Transverse colon (tissue), 4 donors: ENCODE measurements at regions not wholly inside any gene's neighbourhood (a gene's known extent, or its start where the extent isn't known, plus 50 kb on each side); places are given as distances from the start of the nearest gene placed in this dataset.

ENCODE experiments used
- DNase-seq: peaks from one replicate; pipeline ENCODE4 v3.0.0-alpha.2; 2019
- H3K27ac ChIP-seq, 4 donors: fragments of 200-600 bp; sonication (generic); 2 replicates each; pipeline ENCODE4 v1.5.1; 2016 to 2018; ENCODE audit warnings: inconsistent platforms in 4 of 4
- H3K27me3 ChIP-seq: fragments of 200-600 bp; sonication (generic); 2 replicates; pipeline ENCODE4 v1.5.1; 2017; ENCODE audit warnings: inconsistent platforms
- H3K36me3 ChIP-seq, 4 donors: fragments of 200-600 bp; sonication (generic); 2 replicates each; pipeline ENCODE4 v1.5.1; 2017 to 2019; ENCODE audit warnings: inconsistent platforms in 4 of 4
- H3K4me1 ChIP-seq, 4 donors: fragments of 200-600 bp; sonication (generic); 2 replicates each; pipeline ENCODE4 v1.5.1; 2017 to 2020; ENCODE audit warnings: inconsistent platforms in 4 of 4
- H3K4me3 ChIP-seq, 4 donors: fragments of 200-600 bp; sonication (generic); 1 replicate in 1 of 4; 2 replicates in 3 of 4; pipeline versions ENCODE4 v1.5.1 to v1.6.1; 2017 to 2019; ENCODE audit warnings: inconsistent platforms in 4 of 4
- H3K9me3 ChIP-seq, 2 donors: fragments of 200-600 bp; sonication (generic); 2 replicates each; pipeline ENCODE4 v1.5.1; 2017 to 2019; ENCODE audit warnings: inconsistent platforms in 2 of 2
- EP300 ChIP-seq: sonication (generic); formaldehyde crosslinking; IDR thresholded peaks from one replicate; pipeline ENCODE4 v1.6.1; 2017; ENCODE audit warnings: antibody characterized with exemption, low read depth
- POLR2A ChIP-seq: fragments of 450-650 bp; IDR thresholded peaks from one replicate; pipeline ENCODE4 v1.6.1; 2016; ENCODE audit warnings: antibody characterized with exemption, mild to moderate bottlenecking, moderate library complexity
- POLR2AphosphoS5 ChIP-seq, 3 donors: sonication (generic); formaldehyde crosslinking; IDR thresholded peaks; one replicate each; pipeline ENCODE4 v1.6.1; 2016; ENCODE audit warnings: antibody characterized with exemption in 3 of 3
- WGBS, 2 donors: methylation state at CpG; one replicate each; pipeline ENCODE4 v1.1.5; 2018; ENCODE audit warnings: low coverage in 1 of 2; 5-methylcytosine and 5-hydroxymethylcytosine counted together
- in situ Hi-C, 4 donors: fragments of 200-750 bp; cut with MboI; loops; one replicate each; pipeline versions ENCODE4 v1.15.0 to v1.15.1; 2017; ENCODE audit warnings: low sequenced_read_pairs in 3 of 4, low pct_ligation_motif_present in 1 of 4, low pct_unique_long_range_greater_than_20kb in 1 of 4
- intact Hi-C: fragments of 100-400 bp; cut with DNase I; formaldehyde crosslinking; loops from one replicate; pipeline ENCODE4 v1.15.1; 2023; ENCODE audit warnings: low total_unique reads
- TF ChIP-seq, protein P1 (sequence below), 5 experiments: fragments of 200-600 bp in 3 of 5; fragments of 450-650 bp in 2 of 5; sonication (generic) in 3 of 5; IDR thresholded peaks; 1 replicate in 2 of 5; 2 replicates in 3 of 5; pipeline ENCODE4 v1.5.1; 2016 to 2017; ENCODE audit warnings: antibody characterized with exemption in 5 of 5, inconsistent platforms in 3 of 5, mild to moderate bottlenecking in 2 of 5, moderate library complexity in 1 of 5

DNA sequence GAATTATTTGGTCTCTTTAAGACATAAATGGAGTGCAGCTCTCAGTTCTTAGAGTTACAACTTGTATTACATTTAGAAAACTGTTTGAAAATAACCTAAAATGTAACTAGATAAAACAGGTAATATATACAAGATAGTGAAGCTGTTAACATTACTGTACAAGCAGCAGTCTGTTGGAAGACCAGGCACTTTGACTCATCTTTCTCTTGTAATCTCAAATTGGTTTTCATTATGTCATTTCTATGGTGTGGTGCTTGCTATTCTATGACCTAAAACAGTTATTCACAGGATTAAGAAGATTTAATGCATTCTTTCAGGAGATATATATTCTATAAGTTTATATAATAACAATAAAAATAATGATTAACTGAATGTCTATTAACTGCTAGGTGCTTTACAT lies 282.5 kb upstream of the PITX2 start:
- no peak for DNase-seq
- TF ChIP-seq, protein P1, sequence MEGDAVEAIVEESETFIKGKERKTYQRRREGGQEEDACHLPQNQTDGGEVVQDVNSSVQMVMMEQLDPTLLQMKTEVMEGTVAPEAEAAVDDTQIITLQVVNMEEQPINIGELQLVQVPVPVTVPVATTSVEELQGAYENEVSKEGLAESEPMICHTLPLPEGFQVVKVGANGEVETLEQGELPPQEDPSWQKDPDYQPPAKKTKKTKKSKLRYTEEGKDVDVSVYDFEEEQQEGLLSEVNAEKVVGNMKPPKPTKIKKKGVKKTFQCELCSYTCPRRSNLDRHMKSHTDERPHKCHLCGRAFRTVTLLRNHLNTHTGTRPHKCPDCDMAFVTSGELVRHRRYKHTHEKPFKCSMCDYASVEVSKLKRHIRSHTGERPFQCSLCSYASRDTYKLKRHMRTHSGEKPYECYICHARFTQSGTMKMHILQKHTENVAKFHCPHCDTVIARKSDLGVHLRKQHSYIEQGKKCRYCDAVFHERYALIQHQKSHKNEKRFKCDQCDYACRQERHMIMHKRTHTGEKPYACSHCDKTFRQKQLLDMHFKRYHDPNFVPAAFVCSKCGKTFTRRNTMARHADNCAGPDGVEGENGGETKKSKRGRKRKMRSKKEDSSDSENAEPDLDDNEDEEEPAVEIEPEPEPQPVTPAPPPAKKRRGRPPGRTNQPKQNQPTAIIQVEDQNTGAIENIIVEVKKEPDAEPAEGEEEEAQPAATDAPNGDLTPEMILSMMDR (IDR thresholded peaks at IDR 0.05): no peak
- TF ChIP-seq POLR2A (no peak), EP300 (no peak), POLR2AphosphoS5 (IDR thresholded peaks at IDR 0.05) (no peak)
- Histone ChIP-seq H3K9me3 (no peaks in the 10 kb centered on the region), H3K27ac (no peak overlapping the region), H3K4me1 (peaks cover 0 to 15% (median 0%) of the 10 kb centered on the region in 4 donors), H3K27me3 (no peaks in the 10 kb centered on the region), H3K4me3 (no peak overlapping the region), H3K36me3 (no peaks in the 10 kb centered on the region)
- in situ Hi-C loops: no loop called here
- intact Hi-C loops: no loop called here

DNA sequence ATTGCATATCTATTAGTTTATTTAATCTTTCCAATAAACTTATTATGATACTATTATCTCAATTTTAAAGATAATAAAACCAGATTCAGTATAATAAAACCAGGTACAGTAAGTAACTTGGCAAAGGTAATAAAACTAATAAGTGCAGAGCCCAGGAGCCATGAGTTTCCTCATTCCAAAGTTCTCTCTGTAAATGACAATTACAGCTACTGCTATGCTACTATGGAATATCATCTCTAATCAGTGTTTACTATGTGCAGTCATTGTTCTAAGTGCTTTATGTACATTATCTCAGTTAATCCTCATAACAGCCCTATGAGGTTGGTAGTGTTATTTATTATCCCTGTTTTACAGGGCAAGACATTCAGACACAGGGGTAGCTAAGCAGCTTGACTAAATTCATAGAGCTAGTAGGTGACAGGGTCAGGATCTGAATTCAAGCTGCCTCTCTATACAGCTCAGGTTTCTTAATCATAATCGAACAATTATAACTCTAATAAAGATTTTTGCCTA lies 285.0 kb upstream of the PITX2 start:
- TF ChIP-seq POLR2A: no peak
- TF ChIP-seq POLR2AphosphoS5 (IDR thresholded peaks at IDR 0.05): peak in 1 of 3 donors; percentile 7
- in situ Hi-C loops (no loop called here), intact Hi-C loops (no loop called here)
- H3K27ac ChIP-seq: no peak overlapping the region
- peaks cover 0 to 12% (median 0%) of the 10 kb centered on the region in 4 donors for H3K4me1 ChIP-seq
- no peak overlapping the region for H3K4me3 ChIP-seq
- H3K36me3 ChIP-seq: no peaks in the 10 kb centered on the region
- no peak for DNase-seq
- WGBS, 2 donors: 67 to 75% methylated on average over 1 of the region's 1 CpG
- H3K27me3 ChIP-seq: no peaks in the 10 kb centered on the region
- H3K9me3 ChIP-seq: no peaks in the 10 kb centered on the region

DNA sequence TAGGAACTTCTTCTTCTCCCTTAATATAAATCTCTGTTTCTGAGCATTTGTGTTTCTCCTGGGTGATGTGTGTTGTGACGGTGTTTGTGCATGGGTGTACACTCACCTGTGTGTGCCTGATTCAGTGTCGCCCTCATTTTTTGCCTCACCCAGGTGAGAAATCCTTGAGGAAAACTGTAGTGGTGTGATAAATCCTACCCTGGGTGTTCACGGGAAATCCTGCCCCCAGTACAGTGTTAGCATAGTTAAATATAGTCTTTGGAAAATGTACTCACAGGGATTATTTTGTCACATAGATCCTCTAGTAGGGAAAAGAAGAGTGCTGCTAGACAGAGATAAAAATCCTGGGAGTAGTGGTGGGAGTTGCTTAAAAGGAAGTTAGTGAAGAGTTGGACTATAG lies 291.9 kb upstream of the PITX2 start:
- TF ChIP-seq, protein P1 (IDR thresholded peaks at IDR 0.05): no peak
- TF ChIP-seq EP300: no peak
- no peak for TF ChIP-seq POLR2AphosphoS5 (IDR thresholded peaks at IDR 0.05)
- no peak for TF ChIP-seq POLR2A
- no peak overlapping the region for H3K27ac ChIP-seq
- H3K4me3 ChIP-seq: no peak overlapping the region
- H3K4me1 ChIP-seq: no peaks in the 10 kb centered on the region
- no peaks in the 10 kb centered on the region for H3K27me3 ChIP-seq
- in situ Hi-C loops (no loop called here), intact Hi-C loops (no loop called here)
- WGBS, 2 donors: 85 to 100% methylated on average over 1 to 3 of the region's 3 CpGs
- no peak for DNase-seq
- no peaks in the 10 kb centered on the region for H3K9me3 ChIP-seq
- no peaks in the 10 kb centered on the region for H3K36me3 ChIP-seq

DNA sequence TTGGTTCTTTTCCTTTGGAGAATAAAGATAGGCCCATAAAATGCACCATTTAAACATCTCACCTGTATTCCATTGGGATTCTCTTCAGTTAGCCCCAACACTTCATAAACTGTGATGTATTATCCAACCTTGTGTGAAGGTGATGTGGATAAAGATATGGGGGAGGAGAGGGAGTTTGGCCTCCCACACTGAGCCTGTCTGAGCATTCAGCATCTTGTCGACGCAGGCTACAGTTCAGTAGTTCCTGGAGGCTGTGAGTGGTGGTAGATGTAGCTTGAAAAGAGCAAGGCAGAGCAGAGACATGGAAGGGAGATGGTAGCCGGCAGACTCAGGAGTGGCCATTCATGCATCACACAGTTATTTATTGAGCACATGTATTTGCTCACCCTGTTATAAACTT lies 292.4 kb upstream of the PITX2 start:
- no peak overlapping the region for H3K4me3 ChIP-seq
- no peaks in the 10 kb centered on the region for H3K4me1 ChIP-seq
- intact Hi-C loops: no loop called here
- no peaks in the 10 kb centered on the region for H3K9me3 ChIP-seq
- no peak for DNase-seq
- no peaks in the 10 kb centered on the region for H3K27me3 ChIP-seq
- TF ChIP-seq POLR2AphosphoS5 (IDR thresholded peaks at IDR 0.05) (no peak), POLR2A (no peak), EP300 (no peak)
- TF ChIP-seq, protein P1 (IDR thresholded peaks at IDR 0.05): no peak
- in situ Hi-C loops: no loop called here
- H3K27ac ChIP-seq: no peak overlapping the region
- H3K36me3 ChIP-seq: no peaks in the 10 kb centered on the region
- WGBS, 2 donors: 43 to 57% methylated on average over 2 to 3 of the region's 3 CpGs

DNA sequence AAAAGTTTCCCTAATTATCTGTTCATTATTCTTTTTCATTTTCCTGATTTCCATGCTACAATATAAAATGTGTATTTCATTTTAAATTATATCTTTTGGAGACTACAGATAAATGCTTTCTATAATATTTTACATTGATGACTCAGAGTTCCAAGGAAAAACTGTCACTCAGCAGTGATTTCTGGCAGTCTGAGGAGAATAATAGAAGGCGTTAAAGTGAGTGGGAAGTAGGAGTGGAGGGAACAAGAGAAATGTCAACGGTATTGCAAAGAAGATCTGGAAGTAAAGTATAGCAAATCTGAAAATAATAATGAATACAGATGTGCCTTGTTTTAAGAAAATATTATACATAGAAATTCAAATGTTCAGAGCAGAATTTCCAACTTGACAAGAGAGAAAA lies 293.6 kb upstream of the PITX2 start:
- intact Hi-C loops: no loop called here

More for the DNA sequence above, 293.6 kb upstream of the PITX2 start:
- H3K4me1 ChIP-seq: no peaks in the 10 kb centered on the region
- no peak for TF ChIP-seq EP300
- TF ChIP-seq, protein P1 (IDR thresholded peaks at IDR 0.05): no peak
- no peak for TF ChIP-seq POLR2A
- TF ChIP-seq POLR2AphosphoS5 (IDR thresholded peaks at IDR 0.05): no peak
- 49 to 77% methylated on average over 2 of the region's 2 CpGs for WGBS, 2 donors
- no peak overlapping the region for H3K4me3 ChIP-seq
- DNase-seq: no peak
- in situ Hi-C loops: no loop called here
- H3K9me3 ChIP-seq: no peaks in the 10 kb centered on the region
- no peak overlapping the region for H3K27ac ChIP-seq
- H3K36me3 ChIP-seq: no peaks in the 10 kb centered on the region
- no peaks in the 10 kb centered on the region for H3K27me3 ChIP-seq
